H9 (cell line): ENCODE measurements at regions not wholly inside any gene's neighbourhood (a gene's known extent, or its start where the extent isn't known, plus 50 kb on each side); places are given as distances from the start of the nearest gene placed in this dataset.

ENCODE experiments used
- DNase-seq: peaks from one replicate; pipeline ENCODE4 v3.0.0-alpha.2; 2017
- H2AFZ ChIP-seq: one replicate; pipeline ENCODE4 v1.6.1; 2013; ENCODE audit warnings: mild to moderate bottlenecking, low read length, control low read depth, moderate library complexity
- H2AK5ac ChIP-seq: 2 replicates; pipeline ENCODE4 v1.6.1; 2013; ENCODE audit warnings: low read length, control low read depth, mixed read lengths; ENCODE audit not compliant: insufficient read length
- H2BK120ac ChIP-seq: one replicate; pipeline ENCODE4 v1.6.1; 2013; ENCODE audit warnings: low read depth, mild to moderate bottlenecking, low read length, control low read depth, inconsistent platforms; ENCODE audit not compliant: poor library complexity, severe bottlenecking
- H2BK12ac ChIP-seq: 2 replicates; pipeline ENCODE4 v1.6.1; 2013; ENCODE audit warnings: low read length, control low read depth, mixed read lengths, low read depth; ENCODE audit not compliant: insufficient read length
- H2BK15ac ChIP-seq: 2 replicates; pipeline ENCODE4 v1.6.1; 2013; ENCODE audit warnings: low read depth, low read length, control low read depth
- H2BK20ac ChIP-seq: one replicate; pipeline ENCODE4 v1.6.1; 2013; ENCODE audit warnings: low read depth, mild to moderate bottlenecking, low read length, control low read depth, inconsistent platforms; ENCODE audit not compliant: poor library complexity, severe bottlenecking
- H2BK5ac ChIP-seq: 2 replicates; pipeline ENCODE4 v1.6.1; 2013; ENCODE audit warnings: low read length, control low read depth, mixed read lengths; ENCODE audit not compliant: insufficient read length
- H3K14ac ChIP-seq: 2 replicates; pipeline ENCODE4 v1.6.1; 2013; ENCODE audit warnings: low read length, control low read depth; ENCODE audit not compliant: insufficient read depth
- H3K18ac ChIP-seq: 2 replicates; pipeline ENCODE4 v1.6.1; 2013; ENCODE audit warnings: low read depth, mild to moderate bottlenecking, mixed read lengths, low read length, control low read depth; ENCODE audit not compliant: insufficient read length
- H3K23ac ChIP-seq: 2 replicates; pipeline ENCODE4 v1.6.1; 2013; ENCODE audit warnings: low read length, control low read depth, mixed read lengths, low read depth; ENCODE audit not compliant: insufficient read length
- H3K23me2 ChIP-seq: 2 replicates; pipeline ENCODE4 v1.6.1; 2013; ENCODE audit warnings: low read depth, mild to moderate bottlenecking, mixed read lengths, low read length, control low read depth; ENCODE audit not compliant: insufficient read length, poor library complexity, severe bottlenecking
- H3K27ac ChIP-seq: 2 replicates; pipeline ENCODE4 v1.5.1; 2013; ENCODE audit warnings: low read length, control low read depth, mixed read lengths, low read depth; ENCODE audit not compliant: insufficient read length
- H3K27me3 ChIP-seq: 2 replicates; pipeline ENCODE4 v1.6.1; 2013; ENCODE audit warnings: low read length, control low read depth, inconsistent platforms; ENCODE audit not compliant: insufficient read depth
- H3K4ac ChIP-seq: 2 replicates; pipeline ENCODE4 v1.6.1; 2013; ENCODE audit warnings: low read depth, mild to moderate bottlenecking, control low read depth, inconsistent platforms, low read length, moderate library complexity
- H3K4me1 ChIP-seq: 2 replicates; pipeline ENCODE4 v1.6.1; 2013; ENCODE audit warnings: low read length, control low read depth, inconsistent platforms; ENCODE audit not compliant: insufficient read depth
- H3K4me2 ChIP-seq: 2 replicates; pipeline ENCODE4 v1.6.1; 2013; ENCODE audit warnings: low read length, control low read depth, mixed read lengths; ENCODE audit not compliant: insufficient read length, insufficient read depth
- H3K56ac ChIP-seq: 2 replicates; pipeline ENCODE4 v1.6.1; 2013; ENCODE audit warnings: low read depth, mild to moderate bottlenecking, mixed read lengths, low read length, control low read depth; ENCODE audit not compliant: insufficient read length
- H3K79me1 ChIP-seq: 2 replicates; pipeline ENCODE4 v1.6.1; 2013; ENCODE audit warnings: low read depth, mild to moderate bottlenecking, moderate library complexity, low read length, control low read depth, inconsistent platforms; ENCODE audit not compliant: insufficient read depth, poor library complexity, severe bottlenecking
- H3K79me2 ChIP-seq: 2 replicates; pipeline ENCODE4 v1.6.1; 2013; ENCODE audit warnings: low read length, control low read depth, inconsistent platforms; ENCODE audit not compliant: insufficient read depth
- H3K9ac ChIP-seq: 2 replicates; pipeline ENCODE4 v1.6.1; 2013; ENCODE audit warnings: low read length, control low read depth, mixed read lengths; ENCODE audit not compliant: insufficient read length; ENCODE audit errors: extremely low read depth
- H3K9me3 ChIP-seq: one replicate; pipeline ENCODE4 v1.6.1; 2013; ENCODE audit warnings: low read depth, low read length, inconsistent platforms; ENCODE audit not compliant: control insufficient read depth
- H3T11ph ChIP-seq: one replicate; pipeline ENCODE4 v1.6.1; 2013; ENCODE audit warnings: mild to moderate bottlenecking, low read length, control low read depth, inconsistent platforms
- H4K20me1 ChIP-seq: one replicate; pipeline ENCODE4 v1.6.1; 2013; ENCODE audit not compliant: control insufficient read depth, insufficient read length, insufficient read depth
- H4K5ac ChIP-seq: 2 replicates; pipeline ENCODE4 v1.6.1; 2013; ENCODE audit warnings: low read depth, mild to moderate bottlenecking, mixed read lengths, low read length, control low read depth; ENCODE audit not compliant: insufficient read length
- H4K8ac ChIP-seq: replicated peaks from 2 replicates; pipeline ENCODE4 v1.6.1; 2013; ENCODE audit warnings: low read length, control low read depth, mixed read lengths, low read depth; ENCODE audit not compliant: insufficient read length
- H4K91ac ChIP-seq: 2 replicates; pipeline ENCODE4 v1.6.1; 2013; ENCODE audit warnings: low read depth, mild to moderate bottlenecking, moderate library complexity, mixed read lengths, low read length, control low read depth; ENCODE audit not compliant: insufficient read length
- H3K27ac Mint-ChIP-seq, 3 experiments: 2 replicates in 2 of 3; 3 replicates in 1 of 3; pipeline ENCODE4 v1.8.0; 2020 to 2021; ENCODE audit warnings: mixed read lengths in 3 of 3, mild to moderate bottlenecking in 1 of 3, moderate library complexity in 1 of 3
- H3K27me3 Mint-ChIP-seq: 2 replicates; pipeline ENCODE4 v1.8.0; 2021; ENCODE audit warnings: low read depth, mild to moderate bottlenecking, moderate library complexity, mixed read lengths
- H3K36me3 Mint-ChIP-seq, 3 experiments: 2 replicates in 2 of 3; 3 replicates in 1 of 3; pipeline ENCODE4 v1.8.0; 2020 to 2021; ENCODE audit warnings: low read depth in 3 of 3, mixed read lengths in 3 of 3; ENCODE audit not compliant: insufficient read depth in 1 of 3
- H3K4me1 Mint-ChIP-seq, 2 experiments: 2 replicates each; pipeline ENCODE4 v1.8.0; 2020; ENCODE audit warnings: mixed read lengths in 2 of 2
- H3K4me3 Mint-ChIP-seq, 2 experiments: 2 replicates in 1 of 2; 3 replicates in 1 of 2; pipeline ENCODE4 v1.8.0; 2020 to 2021; ENCODE audit warnings: mild to moderate bottlenecking in 2 of 2, mixed read lengths in 2 of 2, moderate library complexity in 1 of 2
- H3K9me3 Mint-ChIP-seq, 2 experiments: 2 replicates in 1 of 2; 3 replicates in 1 of 2; pipeline ENCODE4 v1.8.0; 2020; ENCODE audit warnings: mild to moderate bottlenecking in 2 of 2, mixed read lengths in 2 of 2, moderate library complexity in 1 of 2
- CTCF ChIP-seq: fragments of 200-600 bp; sonication (generic); conservative IDR thresholded peaks from 3 replicates; pipeline ENCODE4 v1.8.0; 2021; ENCODE audit warnings: antibody characterized with exemption, mild to moderate bottlenecking
- WGBS: extraction: QIAGEN DNeasy Blood & Tissue Kit; methylation state at CpG from one replicate; pipeline ENCODE4 v1.1.7; 2013; ENCODE audit warnings: missing lambda C conversion rate, low lambda C conversion rate, mixed read lengths; ENCODE audit not compliant: insufficient read length; ENCODE audit errors: extremely low coverage; 5-methylcytosine and 5-hydroxymethylcytosine counted together

- Histone ChIP-seq H4K91ac (no peak overlapping the region), H4K8ac (no peak overlapping the region), H2AK5ac (no peak overlapping the region), H3K4ac (no peak overlapping the region), H2BK20ac (no peak overlapping the region), H3K23me2 (no peaks in the 10 kb centered on the region), H2AFZ (no peak overlapping the region), H3K79me1 (no peaks in the 10 kb centered on the region), H2BK120ac (no peak overlapping the region), H3K23ac (no peak overlapping the region), H3K27me3 (no peaks in the 10 kb centered on the region; the same call in 1 of the 2 replicates), H3K18ac (no peak overlapping the region), H2BK5ac (no peak overlapping the region), H2BK15ac (no peak overlapping the region), H3K4me2 (peak overlapping the region; percentile 44), H3T11ph (no peak overlapping the region), H3K56ac (no peak overlapping the region), H3K9ac (no peak overlapping the region), H4K5ac (no peak overlapping the region), H3K79me2 (no peaks in the 10 kb centered on the region), H3K4me1 (no peaks in the 10 kb centered on the region), H2BK12ac (no peak overlapping the region), H4K20me1 (no peaks in the 10 kb centered on the region), H3K14ac (0 out of 2 replicates have a peak overlapping the region, but pooled peaks have one; percentile 6), H3K9me3 (no peaks in the 10 kb centered on the region), H3K27ac (no peak overlapping the region)
- Mint-ChIP-seq H3K9me3 (no peaks in the 10 kb centered on the region; a peak in 1 of 5 replicates), H3K36me3 (no peaks in the 10 kb centered on the region), H3K27ac (no peak overlapping the region), H3K4me3 (no peak overlapping the region), H3K4me1 (peaks cover 8 to 29% of the 10 kb centered on the region in 2 experiments), H3K27me3 (peaks cover 10% of the 10 kb centered on the region)
- peak; percentile 43 for DNase-seq
- no peak for TF ChIP-seq CTCF
- WGBS, result no CpG with 5 or more reads among the region's 9 CpGs
Measured at GRCh38 chr16:87178977-87179376, 138.2 kb downstream of the C16orf95 start.
